ENCODE measurements at regions not wholly inside any gene's neighbourhood (a gene's known extent, or its start where the extent isn't known, plus 50 kb on each side); places are given as distances from the start of the nearest gene placed in this dataset.
A peak's percentile ranks its signal among the peaks of the same experiment; 100 is the strongest.

DNA sequence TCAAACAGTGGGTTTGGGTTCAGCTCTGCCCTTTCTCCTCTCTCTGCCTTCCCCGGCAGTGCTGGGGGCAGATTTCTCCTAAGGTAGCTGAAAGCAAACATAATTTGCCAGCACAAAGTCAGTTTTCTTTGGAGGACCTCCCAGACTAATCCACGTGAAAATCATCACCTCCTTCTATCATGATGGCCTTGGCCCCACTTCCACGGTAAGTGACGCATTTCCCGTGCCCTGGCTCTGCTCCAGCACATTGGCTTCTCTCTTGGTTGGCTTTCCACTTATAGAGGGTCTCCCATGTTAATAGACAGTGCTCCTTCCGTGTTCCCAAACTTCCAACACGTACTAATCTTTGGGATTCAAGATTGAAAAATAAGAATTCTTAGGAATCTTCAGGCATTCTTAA is 74.1 kb upstream of the TRIO start:
- DNase-seq = no peak
- intact Hi-C loops (cut with DNase I; ENCODE audit: low total_unique reads) = no loop called here
- Histone ChIP-seq H3K4me3 (no peak overlapping the region), H3K27ac (no peak overlapping the region), H3K4me1 (peaks cover 0 to 4% (median 0%) of the 10 kb centered on the region in 6 donors), H3K27me3 (replicated peaks in 1 of 7) (peaks cover 0 to 5% (median 0%) of the 10 kb centered on the region in 7 donors), H3K9me3 (peaks cover 0 to 3% (median 0%) of the 10 kb centered on the region in 8 donors), H3K36me3 (no peaks in the 10 kb centered on the region)
- TF ChIP-seq CTCF (IDR thresholded peaks at IDR 0.05 in 8 of 11, conservative IDR thresholded peaks at IDR 0.05 in 3 of 11) (no peak), POLR2AphosphoS5 (IDR thresholded peaks at IDR 0.05) (peak in 1 of 3 donors; percentile 33)
- 56 to 83% (median 77%) methylated on average over 7 of the region's 7 CpGs for WGBS, 5 donors

DNA sequence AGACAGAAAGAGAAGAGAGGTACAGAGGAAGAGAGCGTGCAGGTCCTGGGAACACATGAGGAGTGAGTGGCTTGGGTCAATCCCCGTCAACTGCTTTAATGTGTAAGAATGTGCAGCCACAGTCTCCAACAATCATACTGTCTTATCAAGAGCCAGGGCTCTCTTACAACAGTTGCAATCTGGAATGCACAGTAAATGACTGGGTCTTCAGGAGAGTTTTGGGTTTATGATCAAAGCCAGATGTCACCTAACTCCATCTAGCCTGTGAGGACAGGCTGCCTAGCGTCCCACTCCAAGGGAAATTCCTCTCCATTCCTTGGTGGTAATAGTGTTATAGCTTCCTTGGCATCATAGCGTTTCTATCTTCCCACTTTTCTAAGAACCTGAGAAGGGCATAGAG is 75.0 kb upstream of the TRIO start:
- no peak overlapping the region for H3K4me3 ChIP-seq
- no peaks in the 10 kb centered on the region for H3K36me3 ChIP-seq
- H3K27ac ChIP-seq = no peak overlapping the region
- TF ChIP-seq POLR2A (IDR thresholded peaks at IDR 0.05) = no peak
- no peak for TF ChIP-seq CTCF (IDR thresholded peaks at IDR 0.05 in 8 of 11, conservative IDR thresholded peaks at IDR 0.05 in 3 of 11)
- TF ChIP-seq POLR2AphosphoS5 (IDR thresholded peaks at IDR 0.05) = no peak
- DNase-seq = no peak
- intact Hi-C loops (cut with DNase I; ENCODE audit: low total_unique reads) = no loop called here
- H3K27me3 ChIP-seq (replicated peaks in 1 of 7) = peaks cover 0 to 5% (median 0%) of the 10 kb centered on the region in 7 donors
- peaks cover 0 to 3% (median 0%) of the 10 kb centered on the region in 8 donors for H3K9me3 ChIP-seq
- 80 to 97% (median 92%) methylated on average over 4 of the region's 4 CpGs for WGBS, 5 donors
- H3K4me1 ChIP-seq = peaks cover 0 to 4% (median 0%) of the 10 kb centered on the region in 6 donors

DNA sequence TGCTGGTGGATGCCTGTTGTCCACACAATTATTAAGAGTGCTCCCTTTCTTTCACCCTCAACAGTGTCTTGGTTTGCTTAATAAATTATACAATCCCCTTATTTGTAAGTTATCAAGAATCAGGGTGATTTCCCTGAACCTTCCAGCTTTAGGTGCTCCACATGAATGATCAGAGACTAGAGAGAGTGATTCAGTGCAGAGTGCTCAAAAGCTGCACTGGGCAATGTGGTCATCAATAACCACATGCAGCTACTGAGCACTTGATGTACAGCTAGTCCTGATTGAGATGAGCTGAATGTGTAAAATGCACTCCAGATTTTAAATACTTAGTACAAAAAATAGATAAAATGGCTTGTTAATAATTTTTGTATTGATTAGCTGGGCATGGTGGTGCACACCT is 76.8 kb upstream of the TRIO start:
- TF ChIP-seq POLR2A (IDR thresholded peaks at IDR 0.05) (no peak), POLR2AphosphoS5 (IDR thresholded peaks at IDR 0.05) (no peak), CTCF (IDR thresholded peaks at IDR 0.05 in 8 of 11, conservative IDR thresholded peaks at IDR 0.05 in 3 of 11) (no peak)
- intact Hi-C loops (cut with DNase I; ENCODE audit: low total_unique reads) = no loop called here
- H3K9me3 ChIP-seq = no peaks in the 10 kb centered on the region

DNA sequence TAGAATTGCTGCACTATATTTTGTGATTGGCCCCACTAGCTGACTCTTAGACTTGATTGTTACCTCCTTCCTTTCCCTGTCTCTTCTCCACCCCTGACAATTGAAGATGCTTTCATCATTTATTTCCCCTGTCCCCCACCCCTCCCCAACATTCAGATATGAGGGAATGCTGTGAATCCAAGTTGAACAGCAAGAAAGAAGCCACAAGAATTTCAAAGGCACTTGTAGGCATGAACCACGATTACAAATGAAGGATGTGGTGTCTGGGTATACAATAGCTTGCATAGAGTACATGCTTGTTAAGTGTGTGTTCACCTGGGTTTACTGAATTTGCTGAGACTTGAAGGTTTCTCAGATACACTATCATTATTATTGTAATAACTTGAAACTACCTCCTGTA is 78.3 kb upstream of the TRIO start:
- no peak for DNase-seq
- intact Hi-C loops (cut with DNase I; ENCODE audit: low total_unique reads) = no loop called here
- Histone ChIP-seq H3K36me3 (no peaks in the 10 kb centered on the region), H3K4me3 (no peak overlapping the region), H3K27ac (no peak overlapping the region), H3K4me1 (peaks cover 0 to 4% (median 0%) of the 10 kb centered on the region in 6 donors), H3K9me3 (no peaks in the 10 kb centered on the region), H3K27me3 (replicated peaks in 1 of 7) (peaks cover 0 to 5% (median 0%) of the 10 kb centered on the region in 7 donors)
- WGBS, 5 donors = 8 to 60% (median 43%) methylated on average over 1 of the region's 1 CpG
- no peak for TF ChIP-seq POLR2AphosphoS5 (IDR thresholded peaks at IDR 0.05)
- no peak for TF ChIP-seq CTCF (IDR thresholded peaks at IDR 0.05 in 8 of 11, conservative IDR thresholded peaks at IDR 0.05 in 3 of 11)
- no peak for TF ChIP-seq POLR2A (IDR thresholded peaks at IDR 0.05)

More for the DNA sequence above, 76.8 kb upstream of the TRIO start:
- peaks cover 0 to 5% (median 0%) of the 10 kb centered on the region in 7 donors for H3K27me3 ChIP-seq (replicated peaks in 1 of 7)
- no peak overlapping the region for H3K27ac ChIP-seq
- DNase-seq = no peak
- no peaks in the 10 kb centered on the region for H3K36me3 ChIP-seq
- no peak overlapping the region for H3K4me3 ChIP-seq
- peaks cover 0 to 4% (median 0%) of the 10 kb centered on the region in 6 donors for H3K4me1 ChIP-seq

Measured in spleen (tissue), 11 donors.